GM12891 (cell line): ENCODE measurements at regions not wholly inside any gene's neighbourhood (a gene's known extent, or its start where the extent isn't known, plus 50 kb on each side); places are given as distances from the start of the nearest gene placed in this dataset.
"Not testable (repeated sequence)": the region's sequence is repeated elsewhere in the genome, so short reads cannot be mapped to it uniquely, and the experiment has no call there.

Source experiments
- DNase-seq: peaks from one replicate; pipeline ENCODE4 v3.0.0; 2011; ENCODE audit warnings: low spot score; ENCODE audit not compliant: insufficient read length
- FAIRE-seq: peaks from 2 replicates; lab custom pipeline; 2011; peaks lifted over from hg19 to GRCh38; lab: Jason Lieb, UNC
- PAX5 ChIP-seq: IDR thresholded peaks from 2 replicates; pipeline ENCODE4 v1.6.1; 2011; ENCODE audit warnings: low read length, moderate library complexity, mild to moderate bottlenecking; ENCODE audit not compliant: insufficient read depth, severe bottlenecking
- POLR2A ChIP-seq: IDR thresholded peaks from 2 replicates; pipeline ENCODE4 v1.6.1; 2011; ENCODE audit warnings: low read depth, low read length, control low read depth
- POLR2AphosphoS5 ChIP-seq: IDR thresholded peaks from 2 replicates; pipeline ENCODE4 v1.6.1; 2011; ENCODE audit warnings: low read depth, low read length, control low read depth
- POU2F2 ChIP-seq: IDR thresholded peaks from 2 replicates; pipeline ENCODE4 v1.6.1; 2011; ENCODE audit warnings: low read depth, mild to moderate bottlenecking, control low read depth, low read length, moderate library complexity
- SPI1 ChIP-seq: IDR thresholded peaks from 2 replicates; pipeline ENCODE4 v1.6.1; 2011; ENCODE audit warnings: low read depth, low read length, control low read depth
- TAF1 ChIP-seq: IDR thresholded peaks from 2 replicates; pipeline ENCODE4 v1.6.1; 2011; ENCODE audit warnings: low read depth, low read length, control low read depth

DNA sequence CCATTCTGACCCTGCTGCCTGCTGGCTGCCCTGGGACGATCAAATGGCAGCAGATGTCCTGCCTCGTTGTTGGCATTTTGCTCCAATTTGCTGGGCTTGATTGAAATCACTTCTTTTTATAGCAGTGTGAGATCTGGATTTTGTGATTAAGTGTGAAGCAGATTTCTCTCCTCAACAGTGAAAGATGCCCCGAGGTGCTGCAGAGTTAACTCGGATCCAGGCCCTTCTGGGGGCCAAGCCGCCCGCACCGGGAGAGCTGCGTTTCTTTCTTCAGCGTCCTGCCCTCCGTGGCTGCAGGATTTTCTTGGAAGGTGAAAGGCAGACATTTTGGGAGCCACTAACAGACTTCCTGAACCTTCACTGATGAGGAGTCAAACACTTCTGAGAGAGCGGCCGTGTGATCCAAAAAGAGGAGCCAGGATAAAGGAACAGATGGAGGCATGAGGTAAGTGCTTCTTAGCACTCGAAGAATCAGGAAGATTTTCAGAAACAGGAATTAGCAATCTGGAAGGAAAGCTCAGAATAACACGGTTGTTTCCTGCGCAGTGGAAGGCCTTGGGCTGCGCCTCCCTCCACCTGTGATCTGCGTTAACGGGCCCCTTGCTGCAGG lies 139.5 kb upstream of the AFDN start:
- no peak for TF ChIP-seq PAX5
- TF ChIP-seq POU2F2 = no peak
- TF ChIP-seq SPI1 = no peak
- no peak for TF ChIP-seq TAF1
- TF ChIP-seq POLR2A = no peak
- no peak for TF ChIP-seq POLR2AphosphoS5
- FAIRE-seq (no peak), DNase-seq (no peak)

GRCh38 chr6:167688123-167688522 lies 138.6 kb upstream of the AFDN start:
- TF ChIP-seq TAF1 (no peak), POLR2A (no peak), PAX5 (no peak), SPI1 (no peak), POLR2AphosphoS5 (no peak), POU2F2 (no peak)
- DNase-seq = no peak
- no peak for FAIRE-seq

DNA sequence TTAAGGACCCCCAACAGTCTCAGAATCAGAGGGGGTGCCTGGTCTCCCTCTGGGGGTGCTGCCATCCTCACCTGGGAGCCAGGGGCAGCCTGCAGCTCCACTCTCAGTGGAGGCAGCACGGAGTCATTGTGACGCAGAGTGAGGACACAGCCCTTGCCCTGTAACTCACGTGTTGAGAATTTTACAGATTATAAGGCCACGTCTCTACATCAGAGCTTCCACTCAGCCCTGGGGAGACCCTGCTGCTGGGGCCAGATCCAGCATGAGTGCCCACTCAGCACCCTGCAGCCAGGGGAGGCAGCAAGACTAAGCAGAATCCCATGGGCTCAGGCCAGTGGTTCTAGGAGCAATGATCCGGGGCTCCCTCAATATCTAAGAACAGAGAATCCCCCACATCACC lies 137.4 kb upstream of the AFDN start:
- DNase-seq = no peak
- TF ChIP-seq POU2F2 (no peak), POLR2AphosphoS5 (no peak), PAX5 (no peak), TAF1 (no peak), POLR2A (no peak), SPI1 (no peak)
- FAIRE-seq = no peak

DNA sequence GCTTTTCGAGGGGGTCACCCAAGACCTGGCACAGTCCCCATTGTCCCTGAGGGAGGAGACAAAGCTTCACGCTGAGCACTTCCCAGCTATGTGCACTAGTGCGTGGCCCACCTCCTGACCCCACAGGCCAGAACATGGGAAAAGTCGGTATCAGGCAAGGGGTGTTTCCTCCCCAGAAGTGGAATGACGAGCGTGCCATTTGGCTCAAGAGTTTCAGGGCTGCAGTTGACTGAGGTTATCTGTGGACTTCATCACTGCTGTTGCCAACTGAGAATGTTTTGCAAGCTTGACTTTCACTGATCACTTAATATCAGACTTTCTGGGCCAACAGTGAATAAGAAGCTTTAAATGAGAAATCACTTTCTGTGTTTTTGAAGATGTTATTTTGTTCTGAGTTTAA lies 137.0 kb upstream of the AFDN start:
- TF ChIP-seq SPI1 = no peak
- TF ChIP-seq POLR2A = no peak
- no peak for TF ChIP-seq PAX5
- TF ChIP-seq POU2F2 = no peak
- TF ChIP-seq TAF1 = no peak
- TF ChIP-seq POLR2AphosphoS5 = no peak
- DNase-seq (no peak), FAIRE-seq (no peak)

DNA sequence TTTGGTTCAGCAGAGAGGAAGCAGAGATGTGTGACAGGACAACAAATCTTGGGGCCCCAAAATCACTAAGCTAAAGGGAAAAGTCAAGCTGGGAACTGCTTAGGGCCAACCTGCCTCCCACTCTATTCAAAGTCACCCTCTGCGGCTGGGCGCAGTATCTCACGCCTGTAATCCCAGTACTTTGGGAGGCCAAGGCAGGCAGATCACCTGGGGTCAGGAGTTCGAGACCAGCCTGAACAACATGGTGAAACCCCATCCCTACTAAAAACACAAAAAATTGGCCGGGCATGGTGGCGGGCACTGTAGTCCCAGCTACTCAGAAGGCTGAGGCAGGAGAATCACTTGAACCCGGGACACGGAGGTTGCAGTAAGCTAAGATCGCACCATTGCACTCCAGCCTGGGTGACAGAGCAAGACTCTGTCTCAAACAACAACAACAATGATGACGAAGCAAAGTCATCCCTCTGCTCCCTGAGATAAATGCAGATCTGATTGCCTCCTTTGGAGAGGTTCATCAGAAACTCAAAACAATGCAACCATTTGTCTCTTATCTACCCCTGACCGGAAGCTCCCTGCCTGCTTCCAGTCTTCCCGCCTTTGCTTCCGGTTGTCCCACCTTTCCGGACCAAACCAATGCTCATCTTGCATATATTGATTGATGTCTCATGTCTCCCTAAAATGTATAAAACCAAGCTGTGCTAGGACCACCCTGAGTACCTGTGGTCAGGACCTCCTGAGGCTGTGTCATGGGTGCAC lies 136.4 kb upstream of the AFDN start:
- not testable (repeated sequence) for FAIRE-seq, DNase-seq

GRCh38 chr6:167690931-167691330 lies 135.8 kb upstream of the AFDN start:
- FAIRE-seq (no peak), DNase-seq (no peak)
- TF ChIP-seq POU2F2 (no peak), PAX5 (no peak), POLR2A (no peak), TAF1 (no peak), POLR2AphosphoS5 (no peak)

- FAIRE-seq = no peak
- DNase-seq = no peak
- TF ChIP-seq PAX5 = no peak
These were observed 135.0 kb upstream of the AFDN start for GRCh38 chr6:167691533-167692312.

DNA sequence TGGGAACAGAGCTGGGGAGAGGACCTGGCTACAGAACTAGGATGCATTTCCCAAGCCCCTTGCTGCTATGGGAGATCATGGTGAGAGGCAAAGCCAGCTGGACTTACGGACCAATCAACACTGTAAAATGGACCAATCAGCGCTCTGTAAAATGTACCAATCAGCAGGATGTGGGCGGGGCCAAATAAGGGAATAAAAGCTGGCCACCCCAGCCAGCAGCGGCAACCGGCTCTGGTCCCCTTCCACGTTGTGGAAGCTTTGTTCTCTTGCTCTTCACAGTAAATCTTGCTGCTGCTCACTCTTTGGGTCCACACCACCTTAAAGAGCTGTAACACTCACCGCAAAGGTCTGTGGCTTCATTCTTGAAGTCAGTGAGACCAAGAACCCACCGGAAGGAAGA lies 133.2 kb upstream of the AFDN start:
- not testable (repeated sequence) for DNase-seq, FAIRE-seq

DNA sequence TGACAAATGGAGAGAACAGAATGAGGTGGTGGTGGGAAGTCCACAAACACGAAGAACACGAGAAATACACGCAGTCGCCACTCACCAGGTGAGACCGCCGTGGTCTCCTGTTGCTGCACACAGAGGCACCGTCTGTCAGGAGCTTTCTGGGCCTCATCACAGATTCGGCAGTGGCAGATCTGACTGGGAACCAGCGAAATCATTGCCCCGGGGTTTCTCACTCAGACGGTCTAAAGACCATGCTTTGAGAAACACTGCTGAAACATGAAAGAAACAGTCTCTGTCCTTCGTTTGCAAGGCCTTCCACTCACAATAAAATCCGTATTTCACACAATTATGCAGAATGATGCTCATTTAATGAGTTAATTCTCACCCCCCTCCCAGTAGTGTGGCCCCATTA lies 130.9 kb upstream of the AFDN start:
- FAIRE-seq (no peak), DNase-seq (no peak)

GRCh38 chr6:167696296-167696695 lies 130.4 kb upstream of the AFDN start:
- FAIRE-seq (no peak), DNase-seq (no peak)
- no peak for TF ChIP-seq POLR2AphosphoS5
- no peak for TF ChIP-seq POLR2A
- no peak for TF ChIP-seq TAF1
- TF ChIP-seq PAX5 = no peak
- TF ChIP-seq SPI1 = no peak
- no peak for TF ChIP-seq POU2F2

More for the DNA sequence above, 130.9 kb upstream of the AFDN start:
- TF ChIP-seq TAF1 = no peak
- no peak for TF ChIP-seq SPI1
- TF ChIP-seq POLR2A = no peak
- no peak for TF ChIP-seq POLR2AphosphoS5
- TF ChIP-seq PAX5 = no peak
- no peak for TF ChIP-seq POU2F2

DNA sequence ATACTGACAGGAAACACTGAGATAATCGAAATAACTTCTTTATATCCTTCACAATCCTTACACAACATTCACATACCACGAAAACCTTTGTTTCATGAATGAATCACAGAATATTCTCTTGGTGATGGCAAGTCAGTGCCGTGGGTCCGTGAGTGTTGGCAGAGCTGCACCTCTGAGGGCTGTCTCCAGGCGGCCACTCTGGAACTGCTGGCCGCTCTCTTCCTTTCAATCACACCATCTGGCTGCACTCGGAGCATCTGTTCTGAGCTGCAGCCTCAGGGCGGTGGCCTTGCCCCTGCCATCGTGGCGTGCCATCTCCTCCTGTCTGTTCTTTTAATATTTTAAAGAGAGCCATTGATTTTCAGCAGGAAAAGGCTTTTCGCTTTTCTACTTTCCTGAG lies 129.4 kb upstream of the AFDN start:
- DNase-seq (no peak), FAIRE-seq (no peak)
- TF ChIP-seq SPI1 = no peak
- TF ChIP-seq TAF1 = no peak
- no peak for TF ChIP-seq POLR2A
- no peak for TF ChIP-seq POU2F2
- no peak for TF ChIP-seq POLR2AphosphoS5
- TF ChIP-seq PAX5 = no peak
